ENCODE measurements at regions not wholly inside any gene's neighbourhood (a gene's known extent, or its start where the extent isn't known, plus 50 kb on each side); places are given as distances from the start of the nearest gene placed in this dataset.

- Histone ChIP-seq H3K27me3 (replicated peaks in 1 of 4; ENCODE audit: control insufficient read depth in 3 of 4, extremely low read depth in 1 of 4, insufficient read depth in 3 of 4, low read length in 3 of 4) (no peaks in the 10 kb centered on the region), H3K56ac (replicated peaks; ENCODE audit: insufficient read length, low read depth, low read length) (no peak overlapping the region), H3K27ac (ENCODE audit: low read depth, low read length) (no peak overlapping the region), H2BK5ac (ENCODE audit: low read depth, low read length) (no peak overlapping the region), H4K8ac (ENCODE audit: extremely low read depth, insufficient read depth, low read length) (no peak overlapping the region), H3K23me2 (ENCODE audit: low read depth, low read length) (no peaks in the 10 kb centered on the region), H4K5ac (ENCODE audit: insufficient read length, low read depth, low read length) (no peak overlapping the region), H3K9me3 (ENCODE audit: insufficient read depth in 2 of 2, low read depth in 1 of 2, low read length in 1 of 2) (no peaks in the 10 kb centered on the region), H2BK120ac (replicated peaks; ENCODE audit: low read depth, low read length) (no peak overlapping the region), H4K91ac (replicated peaks; ENCODE audit: insufficient read length, low read length) (no peak overlapping the region), H3K9ac (replicated peaks in 1 of 4; ENCODE audit: extremely low read depth in 1 of 4, low read depth in 3 of 4, low read length in 3 of 4) (no peak overlapping the region), H3K36me3 (ENCODE audit: control insufficient read depth in 2 of 4, insufficient read depth in 4 of 4, low read length in 3 of 4) (no peaks in the 10 kb centered on the region), H2BK20ac (ENCODE audit: low read length) (no peak overlapping the region), H3K4ac (replicated peaks; ENCODE audit: insufficient read length, low read depth, low read length) (no peak overlapping the region), H3K4me2 (ENCODE audit: insufficient read depth in 1 of 2, low read depth in 2 of 2, low read length in 2 of 2) (no peak overlapping the region), H3K79me2 (ENCODE audit: control insufficient read depth in 1 of 2, insufficient read depth in 2 of 2, low read length in 2 of 2) (no peaks in the 10 kb centered on the region), H2AFZ (ENCODE audit: low read length) (no peak overlapping the region), H4K20me1 (replicated peaks in 1 of 2; ENCODE audit: control insufficient read depth in 1 of 2, insufficient read depth in 2 of 2, low read length in 2 of 2) (no peaks in the 10 kb centered on the region), H3K18ac (ENCODE audit: extremely low read depth, low read length) (no peak overlapping the region), H3K79me1 (ENCODE audit: low read depth, low read length) (no peaks in the 10 kb centered on the region), H3K4me1 (replicated peaks in 1 of 4; ENCODE audit: control insufficient read depth in 3 of 4, insufficient read depth in 4 of 4, low read length in 3 of 4) (peaks cover 1 to 14% (median 12%) of the 10 kb centered on the region in 4 experiments), H2BK15ac (ENCODE audit: low read length) (no peak overlapping the region), H2AK5ac (ENCODE audit: low read depth, low read length) (no peak overlapping the region), H2BK12ac (ENCODE audit: low read depth, low read length) (no peak overlapping the region), H3K14ac (ENCODE audit: insufficient read length) (no peak overlapping the region), H3K23ac (ENCODE audit: insufficient read length) (no peak overlapping the region), H3K4me3 (ENCODE audit: extremely low read depth in 1 of 4, insufficient read depth in 2 of 4, low read depth in 3 of 4, low read length in 4 of 4) (no peak overlapping the region)
- no peak for DNase-seq (ENCODE audit: low read depth in 1 of 2, low spot score in 2 of 2)
- CTCF ChIA-PET (ENCODE audit: partially characterized antibody) = interaction anchor here (0.6 to 1.0 kb wide), 4 partner anchors 11 to 305 kb away, joined by 3 to 5 read pairs (median 3); no protein-coding TSS in a partner anchor
- no peak for FAIRE-seq
- 96% methylated on average over 6 of the region's 6 CpGs; no CpG with 5 or more reads in 1 of the 2 experiments for WGBS, 2 experiments (ENCODE audit: extremely low coverage in 1 of 2, insufficient coverage in 1 of 2, insufficient read length in 1 of 2, insufficient replicate concordance in 2 of 2, low coverage in 1 of 2, low lambda C conversion rate in 2 of 2, missing lambda C conversion rate in 1 of 2)
- TF ChIP-seq CTBP2 (IDR thresholded peaks at IDR 0.05; ENCODE audit: borderline replicate concordance, insufficient read depth, insufficient read length, low read length) = no peak
- TF ChIP-seq SP2 (IDR thresholded peaks at IDR 0.05; ENCODE audit: low read length) = no peak
- no peak for TF ChIP-seq RXRA (IDR thresholded peaks at IDR 0.05; ENCODE audit: insufficient read depth, low read depth, low read length)
- no peak for TF ChIP-seq EP300 (IDR thresholded peaks at IDR 0.05; ENCODE audit: borderline replicate concordance in 1 of 2, low read depth in 2 of 2, low read length in 2 of 2)
- TF ChIP-seq CEBPB (IDR thresholded peaks at IDR 0.05; ENCODE audit: low read depth, low read length) = no peak
- TF ChIP-seq TAF1 (IDR thresholded peaks at IDR 0.05; ENCODE audit: low read depth, low read length) = no peak
- no peak for TF ChIP-seq POU5F1 (IDR thresholded peaks at IDR 0.05; ENCODE audit: low read depth, low read length)
- no peak for TF ChIP-seq MAFK (IDR thresholded peaks at IDR 0.05; ENCODE audit: low read depth, low read length)
- no peak for TF ChIP-seq JUN (IDR thresholded peaks at IDR 0.05; ENCODE audit: low read depth, low read length)
- TF ChIP-seq, protein P1, sequence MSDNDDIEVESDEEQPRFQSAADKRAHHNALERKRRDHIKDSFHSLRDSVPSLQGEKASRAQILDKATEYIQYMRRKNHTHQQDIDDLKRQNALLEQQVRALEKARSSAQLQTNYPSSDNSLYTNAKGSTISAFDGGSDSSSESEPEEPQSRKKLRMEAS (IDR thresholded peaks at IDR 0.05) = no peak
- TF ChIP-seq RBBP5 (IDR thresholded peaks at IDR 0.05; ENCODE audit: borderline replicate concordance, low read depth, low read length) = no peak
- POLR2A ChIA-PET (ENCODE audit: partially characterized antibody) = interaction anchor here (3.6 kb wide), 1 partner anchor 184 kb away, joined by 11 read pairs; the partner anchor contains the start of gene CCN2
Measured at GRCh38 chr6:132135409-132135808, 184.2 kb upstream of the CCN2 start.

Measured in H1 (cell line).